ENCODE measurements at regions not wholly inside any gene's neighbourhood (a gene's known extent, or its start where the extent isn't known, plus 50 kb on each side); places are given as distances from the start of the nearest gene placed in this dataset.
"Not testable (repeated sequence)": the region's sequence is repeated elsewhere in the genome, so short reads cannot be mapped to it uniquely, and the experiment has no call there.

DNA sequence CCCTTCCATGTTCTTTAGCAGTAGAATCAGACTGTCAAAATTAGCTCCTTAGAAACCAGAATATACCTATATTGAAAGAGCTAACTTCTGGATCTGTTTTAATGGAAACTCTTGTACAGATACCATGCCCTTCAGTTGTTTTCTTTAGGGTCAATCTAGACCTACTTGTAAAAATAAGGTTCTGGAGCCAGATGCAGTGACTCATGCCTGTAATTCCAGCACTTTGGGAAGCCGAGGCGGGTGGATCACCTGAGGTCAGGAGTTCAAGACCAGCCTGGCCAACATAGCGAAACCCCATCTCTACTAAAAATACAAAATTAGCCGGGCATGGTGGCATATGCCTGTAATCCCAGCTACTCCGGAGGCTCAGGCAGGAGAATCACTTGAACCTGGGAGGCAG is 146.0 kb upstream of the SOD1 start:
- not testable (repeated sequence) for H3K9me3 ChIP-seq (ENCODE audit: low read length); H2AFZ ChIP-seq (ENCODE audit: low read length); H3K9me2 ChIP-seq (replicated peaks; ENCODE audit: insufficient read depth, low read length); H3K4me1 ChIP-seq (ENCODE audit: low read length); H3K4me3 ChIP-seq (ENCODE audit: low read length); H3K9ac ChIP-seq (ENCODE audit: low read length); H3K36me3 ChIP-seq (ENCODE audit: insufficient read depth, low read length); H3K27ac ChIP-seq (ENCODE audit: low read length); H3K4me2 ChIP-seq (ENCODE audit: low read depth, low read length, poor library complexity, severe bottlenecking); DNase-seq; H3K27me3 ChIP-seq (ENCODE audit: low read length); H4K20me1 ChIP-seq (ENCODE audit: insufficient read depth, low read depth, low read length); H3K79me2 ChIP-seq (ENCODE audit: low read length)

DNA sequence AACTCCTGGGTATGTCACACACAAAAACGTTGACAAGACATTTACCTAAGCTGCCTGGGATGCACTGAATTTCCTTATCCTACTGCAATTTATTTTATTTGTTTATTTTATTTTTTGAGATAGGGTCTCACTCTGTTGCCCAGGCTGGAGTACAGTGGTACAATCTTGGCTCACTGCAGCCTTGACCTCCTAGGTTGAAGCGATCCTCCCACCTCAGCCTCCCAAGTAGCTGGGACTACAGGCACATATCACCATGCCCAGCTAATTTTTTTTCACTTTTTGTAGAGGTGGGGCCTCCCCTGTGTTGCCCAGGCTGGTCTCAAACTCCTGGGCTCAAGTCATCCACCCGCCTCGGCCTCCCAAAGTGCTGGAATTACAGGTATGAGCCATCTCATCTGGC is 147.5 kb upstream of the SOD1 start:
- not testable (repeated sequence) for H3K9ac ChIP-seq (ENCODE audit: low read length); H2AFZ ChIP-seq (ENCODE audit: low read length); H3K79me2 ChIP-seq (ENCODE audit: low read length); H3K9me3 ChIP-seq (ENCODE audit: low read length); H3K4me3 ChIP-seq (ENCODE audit: low read length); H3K4me1 ChIP-seq (ENCODE audit: low read length); DNase-seq; H3K36me3 ChIP-seq (ENCODE audit: insufficient read depth, low read length); H3K27ac ChIP-seq (ENCODE audit: low read length); H3K4me2 ChIP-seq (ENCODE audit: low read depth, low read length, poor library complexity, severe bottlenecking); H4K20me1 ChIP-seq (ENCODE audit: insufficient read depth, low read depth, low read length); H3K27me3 ChIP-seq (ENCODE audit: low read length); H3K9me2 ChIP-seq (replicated peaks; ENCODE audit: insufficient read depth, low read length)

GRCh38 chr21:31511258-31511657 is 148.2 kb upstream of the SOD1 start:
- H3K27ac ChIP-seq (ENCODE audit: low read length): no peak overlapping the region
- no peaks in the 10 kb centered on the region for H3K9me3 ChIP-seq (ENCODE audit: low read length)

DNA sequence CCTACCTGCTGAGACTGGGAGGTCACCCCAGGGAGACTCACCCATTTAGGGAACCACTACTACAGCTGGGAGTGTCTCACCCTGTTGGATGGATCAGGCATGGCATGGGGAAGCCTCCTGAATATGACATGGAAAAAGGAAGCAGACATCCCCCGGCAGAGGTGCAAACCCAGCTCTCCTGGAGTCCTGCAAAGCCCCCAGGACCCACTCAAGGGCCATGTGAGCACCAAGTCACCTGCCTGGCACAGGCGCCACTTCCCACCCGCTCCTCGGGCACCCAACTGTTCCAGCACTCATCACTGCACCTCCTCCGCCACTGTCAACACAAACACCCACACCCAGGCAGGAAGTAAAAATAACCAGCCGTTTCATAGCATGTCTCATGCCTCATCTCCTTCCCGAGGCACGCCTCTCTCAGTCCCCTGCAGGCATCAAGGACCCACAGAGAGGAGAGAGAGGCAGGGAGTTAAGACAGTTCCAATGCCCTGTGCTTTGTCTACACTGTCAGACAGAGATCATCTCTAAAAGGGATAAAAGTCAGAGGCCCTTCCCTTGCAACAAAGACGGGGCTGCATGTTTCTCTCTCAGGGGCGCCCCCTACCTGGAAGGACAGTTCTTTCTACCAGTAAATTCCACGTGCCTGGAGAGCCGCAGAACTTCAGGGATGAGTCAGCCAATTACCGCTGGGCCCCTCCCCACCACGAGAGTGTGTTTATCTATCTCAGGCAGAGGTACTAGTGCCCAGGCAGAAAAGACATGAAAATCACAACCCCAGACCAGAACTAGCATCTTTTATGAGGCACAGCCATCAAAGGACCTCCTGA is 150.1 kb upstream of the SOD1 start:
- Histone ChIP-seq H3K9me3 (ENCODE audit: low read length) (no peaks in the 10 kb centered on the region), H3K4me3 (ENCODE audit: low read length) (no peak overlapping the region), H3K4me2 (ENCODE audit: low read depth, low read length, poor library complexity, severe bottlenecking) (no peak overlapping the region), H2AFZ (ENCODE audit: low read length) (no peak overlapping the region), H3K9ac (ENCODE audit: low read length) (no peak overlapping the region), H3K27ac (ENCODE audit: low read length) (no peak overlapping the region), H3K79me2 (ENCODE audit: low read length) (no peaks in the 10 kb centered on the region), H3K9me2 (replicated peaks; ENCODE audit: insufficient read depth, low read length) (no peaks in the 10 kb centered on the region), H3K36me3 (ENCODE audit: insufficient read depth, low read length) (no peaks in the 10 kb centered on the region), H4K20me1 (ENCODE audit: insufficient read depth, low read depth, low read length) (peaks cover 8% of the 10 kb centered on the region; the same call in 1 of the 2 replicates), H3K4me1 (ENCODE audit: low read length) (no peaks in the 10 kb centered on the region), H3K27me3 (ENCODE audit: low read length) (no peaks in the 10 kb centered on the region)
- peak; percentile 72 for DNase-seq

More at GRCh38 chr21:31511258-31511657, 148.2 kb upstream of the SOD1 start:
- Histone ChIP-seq H3K9ac (ENCODE audit: low read length) (no peak overlapping the region), H3K36me3 (ENCODE audit: insufficient read depth, low read length) (no peaks in the 10 kb centered on the region), H3K4me3 (ENCODE audit: low read length) (no peak overlapping the region), H3K4me2 (ENCODE audit: low read depth, low read length, poor library complexity, severe bottlenecking) (no peak overlapping the region), H3K27me3 (ENCODE audit: low read length) (no peaks in the 10 kb centered on the region), H4K20me1 (ENCODE audit: insufficient read depth, low read depth, low read length) (peaks cover 8% of the 10 kb centered on the region; the same call in 1 of the 2 replicates), H3K4me1 (ENCODE audit: low read length) (no peaks in the 10 kb centered on the region), H3K79me2 (ENCODE audit: low read length) (no peaks in the 10 kb centered on the region), H2AFZ (ENCODE audit: low read length) (no peak overlapping the region), H3K9me2 (replicated peaks; ENCODE audit: insufficient read depth, low read length) (no peaks in the 10 kb centered on the region)
- DNase-seq: no peak

- Histone ChIP-seq H3K9me2 (replicated peaks; ENCODE audit: insufficient read depth, low read length) (no peaks in the 10 kb centered on the region), H3K36me3 (ENCODE audit: insufficient read depth, low read length) (no peaks in the 10 kb centered on the region), H4K20me1 (ENCODE audit: insufficient read depth, low read depth, low read length) (peaks cover 2% of the 10 kb centered on the region; the same call in 1 of the 2 replicates), H2AFZ (ENCODE audit: low read length) (no peak overlapping the region), H3K79me2 (ENCODE audit: low read length) (no peaks in the 10 kb centered on the region), H3K4me1 (ENCODE audit: low read length) (no peaks in the 10 kb centered on the region), H3K9me3 (ENCODE audit: low read length) (no peaks in the 10 kb centered on the region), H3K27ac (ENCODE audit: low read length) (no peak overlapping the region), H3K4me2 (ENCODE audit: low read depth, low read length, poor library complexity, severe bottlenecking) (no peak overlapping the region), H3K27me3 (ENCODE audit: low read length) (no peaks in the 10 kb centered on the region), H3K9ac (ENCODE audit: low read length) (no peak overlapping the region), H3K4me3 (ENCODE audit: low read length) (no peak overlapping the region)
- DNase-seq: no peak
Observed at GRCh38 chr21:31505975-31506374, 153.5 kb upstream of the SOD1 start.

- no peaks in the 10 kb centered on the region for H3K9me3 ChIP-seq (ENCODE audit: low read length)
- no peak for DNase-seq
- no peak overlapping the region for H3K4me3 ChIP-seq (ENCODE audit: low read length)
- H3K79me2 ChIP-seq (ENCODE audit: low read length): no peaks in the 10 kb centered on the region
- H3K4me2 ChIP-seq (ENCODE audit: low read depth, low read length, poor library complexity, severe bottlenecking): no peak overlapping the region
- no peaks in the 10 kb centered on the region for H3K36me3 ChIP-seq (ENCODE audit: insufficient read depth, low read length)
- no peak overlapping the region for H3K27ac ChIP-seq (ENCODE audit: low read length)
- no peaks in the 10 kb centered on the region for H3K27me3 ChIP-seq (ENCODE audit: low read length)
- no peak overlapping the region for H3K9ac ChIP-seq (ENCODE audit: low read length)
- peaks cover 2% of the 10 kb centered on the region; the same call in 1 of the 2 replicates for H4K20me1 ChIP-seq (ENCODE audit: insufficient read depth, low read depth, low read length)
- no peaks in the 10 kb centered on the region for H3K4me1 ChIP-seq (ENCODE audit: low read length)
- no peaks in the 10 kb centered on the region for H3K9me2 ChIP-seq (replicated peaks; ENCODE audit: insufficient read depth, low read length)
- H2AFZ ChIP-seq (ENCODE audit: low read length): no peak overlapping the region
Observed at GRCh38 chr21:31503939-31504338, 155.6 kb upstream of the SOD1 start.

- no peak for DNase-seq
- Histone ChIP-seq H3K27me3 (ENCODE audit: low read length) (no peaks in the 10 kb centered on the region), H3K79me2 (ENCODE audit: low read length) (no peaks in the 10 kb centered on the region), H3K27ac (ENCODE audit: low read length) (no peak overlapping the region), H2AFZ (ENCODE audit: low read length) (no peak overlapping the region), H3K4me1 (ENCODE audit: low read length) (no peaks in the 10 kb centered on the region), H4K20me1 (ENCODE audit: insufficient read depth, low read depth, low read length) (peaks cover 2% of the 10 kb centered on the region; the same call in 1 of the 2 replicates), H3K9me3 (ENCODE audit: low read length) (no peaks in the 10 kb centered on the region), H3K36me3 (ENCODE audit: insufficient read depth, low read length) (no peaks in the 10 kb centered on the region), H3K4me3 (ENCODE audit: low read length) (no peak overlapping the region), H3K9ac (ENCODE audit: low read length) (no peak overlapping the region), H3K9me2 (replicated peaks; ENCODE audit: insufficient read depth, low read length) (no peaks in the 10 kb centered on the region), H3K4me2 (ENCODE audit: low read depth, low read length, poor library complexity, severe bottlenecking) (no peak overlapping the region)
Observed at GRCh38 chr21:31503467-31503866, 156.0 kb upstream of the SOD1 start.

- no peaks in the 10 kb centered on the region for H3K9me2 ChIP-seq (replicated peaks; ENCODE audit: insufficient read depth, low read length)
- DNase-seq: no peak
- H3K4me2 ChIP-seq (ENCODE audit: low read depth, low read length, poor library complexity, severe bottlenecking): no peak overlapping the region
- no peaks in the 10 kb centered on the region for H3K27me3 ChIP-seq (ENCODE audit: low read length)
- no peak overlapping the region for H3K27ac ChIP-seq (ENCODE audit: low read length)
- no peaks in the 10 kb centered on the region for H3K4me1 ChIP-seq (ENCODE audit: low read length)
- no peaks in the 10 kb centered on the region for H3K79me2 ChIP-seq (ENCODE audit: low read length)
- H3K9me3 ChIP-seq (ENCODE audit: low read length): no peaks in the 10 kb centered on the region
- H4K20me1 ChIP-seq (ENCODE audit: insufficient read depth, low read depth, low read length): peaks cover 2% of the 10 kb centered on the region; the same call in 1 of the 2 replicates
- no peak overlapping the region for H3K4me3 ChIP-seq (ENCODE audit: low read length)
- H3K9ac ChIP-seq (ENCODE audit: low read length): no peak overlapping the region
- H2AFZ ChIP-seq (ENCODE audit: low read length): no peak overlapping the region
- no peaks in the 10 kb centered on the region for H3K36me3 ChIP-seq (ENCODE audit: insufficient read depth, low read length)
Observed at GRCh38 chr21:31502537-31503143, 156.9 kb upstream of the SOD1 start.
